Calu3 (cell line): ENCODE measurements at regions not wholly inside any gene's neighbourhood (a gene's known extent, or its start where the extent isn't known, plus 50 kb on each side); places are given as distances from the start of the nearest gene placed in this dataset.
"Not testable (repeated sequence)": the region's sequence is repeated elsewhere in the genome, so short reads cannot be mapped to it uniquely, and the experiment has no call there.

ENCODE experiments used
- BruUV-seq: library from RNA; stranded (reverse); fragments of 400-500 nt; replicated peaks from 2 replicates; lab custom pipeline; 2021; lab: Mats Ljungman, UMichigan
- CTCF ChIA-PET: fragments of 300-600 bp; sonication (Branson Sonifier 250); formaldehyde crosslinking; loops from one replicate; lab custom pipeline; 2022; ENCODE audit warnings: antibody characterized with exemption; lab: Charles Lee
- DNase-seq: peaks from one replicate; pipeline ENCODE4 v3.0.0; 2022
- H3K27ac Mint-ChIP-seq: one replicate; pipeline ENCODE4 v1.8.0; 2022; ENCODE audit warnings: mixed read lengths; ENCODE audit not compliant: unreplicated experiment
- H3K27me3 Mint-ChIP-seq: one replicate; pipeline ENCODE4 v1.8.0; 2022; ENCODE audit warnings: mixed read lengths; ENCODE audit not compliant: unreplicated experiment
- H3K36me3 Mint-ChIP-seq: one replicate; pipeline ENCODE4 v1.8.0; 2022; ENCODE audit warnings: mild to moderate bottlenecking, moderate library complexity, mixed read lengths; ENCODE audit not compliant: insufficient read depth, unreplicated experiment
- H3K4me1 Mint-ChIP-seq: one replicate; pipeline ENCODE4 v1.8.0; 2022; ENCODE audit warnings: mild to moderate bottlenecking, low read depth, mixed read lengths; ENCODE audit not compliant: unreplicated experiment
- H3K4me3 Mint-ChIP-seq: one replicate; pipeline ENCODE4 v1.8.0; 2022; ENCODE audit warnings: mild to moderate bottlenecking, low read depth, moderate library complexity, mixed read lengths; ENCODE audit not compliant: unreplicated experiment
- H3K9me3 Mint-ChIP-seq: one replicate; pipeline ENCODE4 v1.8.0; 2022; ENCODE audit warnings: low read depth, mixed read lengths; ENCODE audit not compliant: unreplicated experiment
- intact Hi-C: fragments of 100-400 bp; cut with micrococcal nuclease; formaldehyde crosslinking; loops from one replicate; pipeline ENCODE4 v1.10.0; 2022; ENCODE audit not compliant: unreplicated experiment
- TF ChIP-seq, protein P1 (sequence below): fragments of 200-600 bp; IDR thresholded peaks from one replicate; pipeline ENCODE4 v1.8.0; 2022; ENCODE audit warnings: antibody characterized with exemption; ENCODE audit not compliant: unreplicated experiment

DNA sequence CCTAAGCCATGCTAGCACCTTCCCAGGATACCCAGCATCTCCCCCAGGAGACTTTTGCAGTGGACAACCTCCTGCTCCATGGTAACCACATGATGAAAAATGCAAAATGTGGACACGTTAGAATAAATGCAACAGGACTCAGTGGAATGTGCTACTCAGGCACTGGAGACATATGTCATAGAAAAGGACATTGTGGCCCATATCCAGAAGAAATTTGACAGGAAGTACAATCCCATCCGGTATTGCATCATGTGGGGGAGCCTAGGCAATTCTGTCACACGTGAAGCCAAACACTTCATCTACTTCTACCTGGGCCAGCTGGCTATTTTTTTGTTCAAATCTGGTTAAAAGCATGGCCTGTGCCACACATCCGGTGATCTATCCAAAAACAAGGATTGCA lies 227.2 kb upstream of the GPR149 start:
- no peak overlapping the region for H3K4me3 Mint-ChIP-seq
- TF ChIP-seq, protein P1, sequence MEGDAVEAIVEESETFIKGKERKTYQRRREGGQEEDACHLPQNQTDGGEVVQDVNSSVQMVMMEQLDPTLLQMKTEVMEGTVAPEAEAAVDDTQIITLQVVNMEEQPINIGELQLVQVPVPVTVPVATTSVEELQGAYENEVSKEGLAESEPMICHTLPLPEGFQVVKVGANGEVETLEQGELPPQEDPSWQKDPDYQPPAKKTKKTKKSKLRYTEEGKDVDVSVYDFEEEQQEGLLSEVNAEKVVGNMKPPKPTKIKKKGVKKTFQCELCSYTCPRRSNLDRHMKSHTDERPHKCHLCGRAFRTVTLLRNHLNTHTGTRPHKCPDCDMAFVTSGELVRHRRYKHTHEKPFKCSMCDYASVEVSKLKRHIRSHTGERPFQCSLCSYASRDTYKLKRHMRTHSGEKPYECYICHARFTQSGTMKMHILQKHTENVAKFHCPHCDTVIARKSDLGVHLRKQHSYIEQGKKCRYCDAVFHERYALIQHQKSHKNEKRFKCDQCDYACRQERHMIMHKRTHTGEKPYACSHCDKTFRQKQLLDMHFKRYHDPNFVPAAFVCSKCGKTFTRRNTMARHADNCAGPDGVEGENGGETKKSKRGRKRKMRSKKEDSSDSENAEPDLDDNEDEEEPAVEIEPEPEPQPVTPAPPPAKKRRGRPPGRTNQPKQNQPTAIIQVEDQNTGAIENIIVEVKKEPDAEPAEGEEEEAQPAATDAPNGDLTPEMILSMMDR: no peak
- CTCF ChIA-PET: no interaction called here
- H3K36me3 Mint-ChIP-seq: no peaks in the 10 kb centered on the region
- peaks cover 9% of the 10 kb centered on the region for H3K9me3 Mint-ChIP-seq
- intact Hi-C loops: no loop called here
- no TSS peak for BruUV-seq
- no peak for DNase-seq
- H3K27ac Mint-ChIP-seq: no peak overlapping the region
- no peaks in the 10 kb centered on the region for H3K27me3 Mint-ChIP-seq
- no peaks in the 10 kb centered on the region for H3K4me1 Mint-ChIP-seq

DNA sequence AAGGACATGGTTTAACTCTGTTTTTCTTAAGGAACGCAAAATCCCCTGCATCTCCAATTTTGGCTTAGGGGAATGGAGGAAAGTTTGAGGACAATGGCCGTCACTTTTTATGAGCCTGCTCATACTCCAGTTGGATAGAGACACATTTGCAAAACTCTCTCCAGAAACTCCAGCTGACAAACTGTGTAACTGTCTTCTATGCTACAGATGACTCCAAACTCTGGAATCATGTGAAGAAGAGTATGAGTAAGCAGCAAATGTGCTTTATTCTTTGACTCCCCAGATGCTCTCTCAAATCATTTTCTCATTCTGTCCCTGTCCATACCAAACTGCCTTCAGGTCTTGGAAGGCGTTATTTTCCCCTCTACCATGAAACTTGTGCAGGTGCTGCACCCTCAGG lies 226.5 kb upstream of the GPR149 start:
- no peaks in the 10 kb centered on the region for H3K36me3 Mint-ChIP-seq
- H3K4me1 Mint-ChIP-seq: no peaks in the 10 kb centered on the region
- no peaks in the 10 kb centered on the region for H3K27me3 Mint-ChIP-seq
- CTCF ChIA-PET: no interaction called here
- no peak overlapping the region for H3K27ac Mint-ChIP-seq
- H3K9me3 Mint-ChIP-seq: peaks cover 9% of the 10 kb centered on the region
- DNase-seq: no peak
- intact Hi-C loops: no loop called here
- TF ChIP-seq, protein P1: no peak
- BruUV-seq: no TSS peak
- H3K4me3 Mint-ChIP-seq: no peak overlapping the region

DNA sequence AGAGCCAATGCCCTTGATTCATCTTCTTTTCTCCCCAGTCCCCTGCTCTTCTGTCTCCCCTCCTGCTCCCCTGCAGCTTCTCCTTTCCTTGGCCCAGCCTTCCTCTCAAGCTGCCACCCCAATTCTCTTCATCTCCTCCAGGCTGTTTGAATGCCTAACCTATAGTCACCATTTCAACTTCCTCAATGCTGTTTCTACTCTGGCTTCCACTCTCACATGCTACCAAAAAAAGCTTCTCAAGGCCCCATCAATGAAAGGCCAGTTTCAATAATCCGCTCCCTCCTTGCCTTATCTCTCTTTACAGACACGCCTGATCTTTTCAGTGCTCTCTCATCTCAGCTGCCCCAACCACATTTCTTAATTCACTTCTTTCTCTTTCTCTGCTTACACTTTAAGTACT lies 212.2 kb upstream of the GPR149 start:
- no TSS peak for BruUV-seq
- H3K4me3 Mint-ChIP-seq: no peak overlapping the region
- no peaks in the 10 kb centered on the region for H3K4me1 Mint-ChIP-seq
- H3K27ac Mint-ChIP-seq: no peak overlapping the region
- intact Hi-C loops: no loop called here
- H3K9me3 Mint-ChIP-seq: no peaks in the 10 kb centered on the region
- H3K27me3 Mint-ChIP-seq: no peaks in the 10 kb centered on the region
- no peaks in the 10 kb centered on the region for H3K36me3 Mint-ChIP-seq
- TF ChIP-seq, protein P1: no peak
- no peak for DNase-seq
- CTCF ChIA-PET: no interaction called here

DNA sequence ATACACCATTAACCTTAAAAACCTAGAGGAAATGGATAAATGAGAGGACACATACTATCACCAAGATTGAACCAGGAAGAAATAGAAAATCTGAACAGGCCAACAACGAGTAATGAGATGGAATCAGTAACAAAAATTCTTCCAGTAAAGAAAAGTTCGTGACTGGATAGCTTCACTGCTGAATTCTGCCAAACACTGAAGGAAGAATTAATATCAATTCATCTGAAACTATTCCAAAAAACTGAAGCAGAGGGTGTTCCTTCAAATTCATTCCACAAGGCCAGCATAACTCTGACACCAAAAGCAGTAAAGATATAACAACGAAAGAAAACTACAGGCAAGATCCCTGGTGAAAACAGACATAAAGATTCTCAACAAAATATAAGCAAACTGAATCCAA lies 195.8 kb upstream of the GPR149 start:
- Mint-ChIP-seq H3K9me3 (peaks cover 11% of the 10 kb centered on the region), H3K36me3 (no peaks in the 10 kb centered on the region), H3K4me1 (no peaks in the 10 kb centered on the region), H3K27me3 (no peaks in the 10 kb centered on the region), H3K4me3 (no peak overlapping the region), H3K27ac (no peak overlapping the region)
- no TSS peak for BruUV-seq
- no peak for DNase-seq
- intact Hi-C loops: no loop called here
- CTCF ChIA-PET: no interaction called here
- TF ChIP-seq, protein P1: no peak

DNA sequence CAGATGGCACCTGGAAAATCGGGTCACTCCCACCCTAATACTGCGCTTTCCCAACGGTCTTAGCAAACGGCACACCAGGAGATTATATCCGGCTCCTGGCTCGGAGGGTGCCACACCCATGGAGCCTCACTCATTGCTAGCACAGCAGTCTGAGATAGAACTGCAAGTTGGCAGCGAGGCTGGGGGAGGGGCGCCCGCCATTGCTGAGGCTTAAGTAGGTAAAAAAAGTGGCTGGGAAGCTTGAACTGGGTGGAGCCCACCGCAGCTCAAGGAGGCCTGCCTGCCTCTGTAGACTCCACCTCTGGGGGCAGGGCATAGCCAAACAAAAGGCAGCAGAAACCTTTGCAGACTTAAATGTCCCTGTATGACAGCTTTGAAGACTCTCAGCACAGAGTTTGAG lies 189.6 kb upstream of the GPR149 start:
- BruUV-seq, H3K4me3 Mint-ChIP-seq, DNase-seq, H3K27me3 Mint-ChIP-seq, intact Hi-C loops, H3K36me3 Mint-ChIP-seq, H3K27ac Mint-ChIP-seq, H3K4me1 Mint-ChIP-seq, CTCF ChIA-PET: not testable (repeated sequence)
- H3K9me3 Mint-ChIP-seq: peaks cover 13% of the 10 kb centered on the region
